ENCODE measurements at regions not wholly inside any gene's neighbourhood (a gene's known extent, or its start where the extent isn't known, plus 50 kb on each side); places are given as distances from the start of the nearest gene placed in this dataset.

DNA sequence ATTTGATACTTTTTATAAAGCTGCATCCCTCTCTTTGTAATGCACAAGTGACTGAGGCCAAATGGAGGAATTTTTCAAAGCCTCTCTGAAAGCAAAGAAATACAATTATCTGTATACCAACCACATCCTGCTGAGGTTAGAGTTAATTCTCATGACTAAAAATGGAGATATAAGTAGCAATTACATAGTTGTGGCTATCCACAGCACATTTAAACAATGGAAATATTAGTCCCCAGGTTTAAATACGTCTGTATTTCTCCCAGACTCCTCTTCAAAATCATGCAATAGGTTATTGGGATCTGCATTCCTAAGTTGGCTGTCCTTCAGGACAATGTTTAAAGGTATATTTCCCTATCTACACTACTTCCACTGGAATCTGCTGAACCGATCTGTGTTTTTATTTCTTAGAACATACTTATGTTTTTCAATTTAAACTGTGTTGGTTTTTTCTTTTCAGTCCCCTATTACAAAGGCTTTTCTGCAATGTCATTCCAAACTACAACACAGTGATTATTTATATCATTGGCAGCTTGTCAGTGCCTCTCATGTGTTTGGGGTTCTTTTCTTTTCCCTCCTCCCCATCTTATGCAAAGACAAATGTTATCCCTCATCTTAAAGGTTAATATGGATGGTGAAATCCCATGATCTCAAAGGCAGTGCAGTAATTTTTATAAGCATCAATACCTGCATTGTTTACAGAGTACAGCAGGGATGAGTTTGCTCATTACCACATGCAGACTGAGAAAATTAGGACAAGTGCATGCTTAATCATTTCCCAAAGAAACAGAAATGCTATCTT lies 134.8 kb upstream of the FSHR start:
- Mint-ChIP-seq H3K36me3 (ENCODE audit: low read depth) (no peaks in the 10 kb centered on the region), H3K27ac (no peak overlapping the region), H3K9me3 (no peaks in the 10 kb centered on the region), H3K4me3 (no peak overlapping the region), H3K27me3 (no peaks in the 10 kb centered on the region), H3K4me1 (no peaks in the 10 kb centered on the region)
- intact Hi-C loops (cut with micrococcal nuclease): no loop called here
- no peak for DNase-seq

GRCh38 chr2:49288113-49288705 lies 133.9 kb upstream of the FSHR start:
- intact Hi-C loops (cut with micrococcal nuclease): no loop called here
- Mint-ChIP-seq H3K27ac (no peak overlapping the region), H3K27me3 (no peaks in the 10 kb centered on the region), H3K4me3 (no peak overlapping the region), H3K36me3 (ENCODE audit: low read depth) (no peaks in the 10 kb centered on the region), H3K9me3 (no peaks in the 10 kb centered on the region), H3K4me1 (no peaks in the 10 kb centered on the region)
- DNase-seq: no peak

DNA sequence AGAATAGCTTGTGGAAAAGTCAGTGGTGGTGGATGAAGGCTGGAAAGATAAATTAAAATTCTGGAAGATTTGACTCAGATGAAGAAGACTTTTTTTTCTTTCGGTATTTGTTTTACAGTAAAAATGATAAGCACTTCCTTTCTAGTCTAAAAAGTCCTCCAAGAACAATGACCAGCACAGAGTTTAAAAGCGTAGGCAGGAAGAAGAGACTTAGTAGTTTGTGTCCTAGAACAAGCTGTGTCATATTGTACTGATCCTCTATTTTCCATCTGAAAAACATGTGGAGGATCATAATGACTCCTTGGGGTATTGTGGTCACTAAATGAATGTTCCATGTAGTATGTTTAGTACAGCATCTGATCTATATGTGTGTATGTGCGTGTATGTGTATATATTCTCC lies 132.4 kb upstream of the FSHR start:
- Mint-ChIP-seq H3K27ac (no peak overlapping the region), H3K4me3 (no peak overlapping the region), H3K9me3 (no peaks in the 10 kb centered on the region), H3K27me3 (no peaks in the 10 kb centered on the region), H3K4me1 (no peaks in the 10 kb centered on the region), H3K36me3 (ENCODE audit: low read depth) (no peaks in the 10 kb centered on the region)
- intact Hi-C loops (cut with micrococcal nuclease): no loop called here
- DNase-seq: no peak

DNA sequence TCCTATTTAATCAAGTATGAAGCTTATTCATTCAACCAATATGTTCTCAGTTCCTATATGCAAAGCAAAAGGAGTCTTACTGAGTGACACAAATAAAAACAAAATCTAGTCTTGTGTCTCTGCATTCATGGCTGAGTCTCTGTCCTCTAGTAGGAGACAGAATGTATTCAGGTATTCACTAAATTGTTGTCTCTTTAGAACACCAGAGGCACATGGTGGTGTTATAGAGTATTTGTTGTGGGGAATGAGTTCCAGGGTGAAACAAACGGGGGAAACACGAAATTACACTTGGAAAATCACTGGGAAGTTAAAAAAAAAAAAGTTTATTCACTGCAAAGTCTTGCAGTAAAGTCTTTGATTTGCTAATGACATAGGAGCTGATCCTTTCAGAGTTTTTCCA lies 131.7 kb upstream of the FSHR start:
- H3K9me3 Mint-ChIP-seq: no peaks in the 10 kb centered on the region
- H3K27me3 Mint-ChIP-seq: no peaks in the 10 kb centered on the region
- H3K27ac Mint-ChIP-seq: no peak overlapping the region
- no peaks in the 10 kb centered on the region for H3K36me3 Mint-ChIP-seq (ENCODE audit: low read depth)
- no peak for DNase-seq
- no peaks in the 10 kb centered on the region for H3K4me1 Mint-ChIP-seq
- H3K4me3 Mint-ChIP-seq: no peak overlapping the region
- intact Hi-C loops (cut with micrococcal nuclease): no loop called here

- Mint-ChIP-seq H3K36me3 (ENCODE audit: low read depth) (no peaks in the 10 kb centered on the region), H3K27me3 (no peaks in the 10 kb centered on the region), H3K9me3 (peaks cover 6% of the 10 kb centered on the region), H3K4me1 (no peaks in the 10 kb centered on the region), H3K4me3 (no peak overlapping the region), H3K27ac (no peak overlapping the region)
- intact Hi-C loops (cut with micrococcal nuclease): no loop called here
- no peak for DNase-seq
Measured at GRCh38 chr2:49278561-49278960, 124.2 kb upstream of the FSHR start.

DNA sequence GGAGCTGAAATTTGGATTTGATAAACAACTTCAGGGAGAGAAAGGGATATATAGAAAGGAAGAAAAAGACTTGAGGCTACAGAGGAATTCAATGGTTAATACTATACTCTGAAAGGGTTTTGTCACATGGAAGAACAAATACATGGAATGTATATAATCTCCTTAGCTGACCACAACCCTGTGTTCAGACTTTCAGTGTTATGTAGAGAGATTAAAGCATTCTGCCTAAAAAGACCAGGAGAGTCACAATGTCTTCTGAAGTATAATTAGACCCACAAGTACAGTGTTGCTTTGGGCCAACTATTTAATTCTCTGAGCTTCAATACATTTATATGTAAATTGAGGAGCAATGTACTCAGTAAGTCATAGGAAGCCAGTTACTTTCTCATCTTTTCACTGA lies 123.8 kb upstream of the FSHR start:
- no peaks in the 10 kb centered on the region for H3K36me3 Mint-ChIP-seq (ENCODE audit: low read depth)
- no peak overlapping the region for H3K4me3 Mint-ChIP-seq
- no peak overlapping the region for H3K27ac Mint-ChIP-seq
- intact Hi-C loops (cut with micrococcal nuclease): no loop called here
- H3K4me1 Mint-ChIP-seq: no peaks in the 10 kb centered on the region
- H3K9me3 Mint-ChIP-seq: peaks cover 6% of the 10 kb centered on the region
- no peak for DNase-seq
- no peaks in the 10 kb centered on the region for H3K27me3 Mint-ChIP-seq

DNA sequence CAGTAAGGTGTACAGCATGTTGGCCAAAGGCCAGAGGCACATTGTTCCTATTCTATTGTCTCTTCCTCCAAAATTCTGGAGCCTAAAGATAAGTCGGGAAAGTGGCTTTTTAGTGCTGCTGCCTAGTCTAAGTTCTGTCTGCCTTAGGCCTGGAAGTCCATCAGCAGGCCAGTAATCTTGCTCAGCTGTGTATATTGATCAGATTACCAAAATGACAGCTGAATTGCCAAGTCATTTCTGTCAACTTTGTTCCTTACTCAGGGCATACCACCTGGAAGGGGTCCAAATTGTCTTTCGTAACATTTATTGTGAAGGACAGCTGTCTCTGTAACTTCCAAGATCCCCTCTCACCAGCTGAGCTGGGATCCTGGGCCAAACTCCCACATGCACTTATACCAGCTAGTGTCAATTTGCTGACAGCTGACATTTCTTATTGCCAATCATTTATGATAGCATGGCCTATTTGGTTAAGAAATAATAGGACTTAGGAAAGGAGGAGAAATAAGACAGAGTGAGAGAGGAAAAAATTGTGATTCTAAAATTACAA lies 116.8 kb upstream of the FSHR start:
- Mint-ChIP-seq H3K27me3 (no peaks in the 10 kb centered on the region), H3K4me3 (no peak overlapping the region), H3K36me3 (ENCODE audit: low read depth) (no peaks in the 10 kb centered on the region), H3K9me3 (no peaks in the 10 kb centered on the region), H3K4me1 (no peaks in the 10 kb centered on the region), H3K27ac (no peak overlapping the region)
- DNase-seq: no peak
- intact Hi-C loops (cut with micrococcal nuclease): no loop called here

DNA sequence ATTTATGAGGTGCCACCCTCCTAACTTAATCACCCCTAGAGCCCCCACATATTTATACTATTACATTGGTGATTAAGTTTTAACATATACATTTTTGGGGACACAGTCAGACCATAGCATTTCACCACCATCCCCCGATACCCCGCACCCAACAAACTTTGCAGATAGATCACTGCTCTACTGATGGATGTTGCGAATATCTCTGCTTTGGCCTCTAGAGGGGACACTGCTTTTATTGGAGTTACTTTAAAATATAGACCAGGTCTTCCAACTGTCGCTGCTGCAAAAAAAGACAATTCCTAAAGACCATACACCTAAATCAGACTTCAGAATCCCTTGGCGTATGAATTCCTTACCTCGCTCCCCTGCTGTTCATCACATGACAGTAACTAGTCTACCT lies 115.8 kb upstream of the FSHR start:
- Mint-ChIP-seq H3K9me3 (no peaks in the 10 kb centered on the region), H3K27ac (no peak overlapping the region), H3K4me1 (no peaks in the 10 kb centered on the region), H3K36me3 (ENCODE audit: low read depth) (no peaks in the 10 kb centered on the region), H3K4me3 (no peak overlapping the region), H3K27me3 (no peaks in the 10 kb centered on the region)
- intact Hi-C loops (cut with micrococcal nuclease): no loop called here
- DNase-seq: no peak

- Mint-ChIP-seq H3K27me3 (no peaks in the 10 kb centered on the region), H3K27ac (no peak overlapping the region), H3K36me3 (ENCODE audit: low read depth) (no peaks in the 10 kb centered on the region), H3K4me3 (no peak overlapping the region), H3K4me1 (no peaks in the 10 kb centered on the region), H3K9me3 (no peaks in the 10 kb centered on the region)
- no peak for DNase-seq
- intact Hi-C loops (cut with micrococcal nuclease): no loop called here
Measured at GRCh38 chr2:49265471-49265870, 111.2 kb upstream of the FSHR start.

- H3K9me3 Mint-ChIP-seq: no peaks in the 10 kb centered on the region
- no peaks in the 10 kb centered on the region for H3K27me3 Mint-ChIP-seq
- intact Hi-C loops (cut with micrococcal nuclease): no loop called here
- H3K4me1 Mint-ChIP-seq: no peaks in the 10 kb centered on the region
- H3K36me3 Mint-ChIP-seq (ENCODE audit: low read depth): no peaks in the 10 kb centered on the region
- no peak overlapping the region for H3K4me3 Mint-ChIP-seq
- H3K27ac Mint-ChIP-seq: no peak overlapping the region
- DNase-seq: no peak
Measured at GRCh38 chr2:49262801-49263560, 108.7 kb upstream of the FSHR start.

DNA sequence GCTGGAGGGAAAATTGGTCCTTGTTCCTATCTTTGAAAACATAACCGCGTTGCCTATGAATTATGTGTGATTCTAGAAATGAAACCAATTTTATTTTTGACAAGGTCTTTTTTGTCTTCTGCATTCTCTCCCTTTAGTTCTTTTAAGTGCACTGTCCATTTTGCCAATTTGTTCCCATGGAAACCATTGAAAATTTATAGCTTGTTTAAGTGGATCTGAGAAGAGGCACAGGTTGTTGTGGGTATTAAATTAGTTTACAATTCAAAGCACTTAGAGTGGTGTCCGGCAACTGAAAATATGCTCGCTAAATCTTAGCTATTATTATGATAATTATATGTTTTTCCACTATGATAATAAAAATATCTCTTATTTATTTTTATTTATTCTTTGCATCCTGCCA lies 107.5 kb upstream of the FSHR start:
- H3K9me3 Mint-ChIP-seq: no peaks in the 10 kb centered on the region
- intact Hi-C loops (cut with micrococcal nuclease): no loop called here
- no peaks in the 10 kb centered on the region for H3K36me3 Mint-ChIP-seq (ENCODE audit: low read depth)
- H3K27me3 Mint-ChIP-seq: no peaks in the 10 kb centered on the region
- no peak for DNase-seq
- H3K27ac Mint-ChIP-seq: no peak overlapping the region
- no peaks in the 10 kb centered on the region for H3K4me1 Mint-ChIP-seq
- no peak overlapping the region for H3K4me3 Mint-ChIP-seq

GRCh38 chr2:49260979-49261538 lies 106.7 kb upstream of the FSHR start:
- Mint-ChIP-seq H3K36me3 (ENCODE audit: low read depth) (no peaks in the 10 kb centered on the region), H3K9me3 (no peaks in the 10 kb centered on the region), H3K27ac (no peak overlapping the region), H3K4me3 (no peak overlapping the region), H3K4me1 (no peaks in the 10 kb centered on the region), H3K27me3 (no peaks in the 10 kb centered on the region)
- no peak for DNase-seq
- intact Hi-C loops (cut with micrococcal nuclease): no loop called here

DNA sequence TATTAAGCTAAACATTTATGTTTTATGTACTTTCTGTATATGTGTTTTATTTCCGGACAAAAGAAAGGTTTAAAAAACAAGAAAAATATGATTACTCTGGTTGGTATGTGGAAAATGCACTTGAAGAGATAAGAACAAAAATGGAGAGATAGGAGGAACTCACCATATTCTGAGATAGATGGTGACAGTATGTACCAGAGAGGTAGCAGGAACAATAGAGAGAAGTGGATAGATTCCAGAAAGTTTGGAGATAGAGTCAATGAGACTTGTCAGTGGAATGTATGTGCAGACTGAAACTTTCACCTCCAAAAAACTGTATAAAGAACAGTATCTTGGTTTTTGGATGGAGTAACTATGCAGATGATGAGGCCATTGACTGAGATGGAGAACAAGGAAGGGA lies 105.6 kb upstream of the FSHR start:
- no peak for DNase-seq
- Mint-ChIP-seq H3K4me3 (no peak overlapping the region), H3K9me3 (no peaks in the 10 kb centered on the region), H3K27ac (no peak overlapping the region), H3K36me3 (ENCODE audit: low read depth) (no peaks in the 10 kb centered on the region), H3K4me1 (no peaks in the 10 kb centered on the region), H3K27me3 (no peaks in the 10 kb centered on the region)
- intact Hi-C loops (cut with micrococcal nuclease): no loop called here

- no peaks in the 10 kb centered on the region for H3K27me3 Mint-ChIP-seq
- intact Hi-C loops (cut with micrococcal nuclease): no loop called here
- no peak overlapping the region for H3K27ac Mint-ChIP-seq
- H3K4me3 Mint-ChIP-seq: no peak overlapping the region
- no peak for DNase-seq
- H3K9me3 Mint-ChIP-seq: no peaks in the 10 kb centered on the region
- no peaks in the 10 kb centered on the region for H3K4me1 Mint-ChIP-seq
- no peaks in the 10 kb centered on the region for H3K36me3 Mint-ChIP-seq (ENCODE audit: low read depth)
Measured at GRCh38 chr2:49255409-49255971, 101.2 kb upstream of the FSHR start.
